Astrocyte of the spinal cord (primary cell): ENCODE measurements at regions not wholly inside any gene's neighbourhood (a gene's known extent, or its start where the extent isn't known, plus 50 kb on each side); places are given as distances from the start of the nearest gene placed in this dataset.

ENCODE experiments used
- DNase-seq: peaks from one replicate; pipeline ENCODE4 v3.0.0; 2011; ENCODE audit warnings: low read depth, low spot score
- H3K4me3 ChIP-seq: 2 replicates; pipeline ENCODE4 v1.5.1; 2011; ENCODE audit warnings: low read depth, mild to moderate bottlenecking, low read length, moderate library complexity
- in situ Hi-C: cut with HindIII; loops from 2 replicates; pipeline ENCODE4 v1.10.0; 2017; ENCODE audit warnings: low sequenced_read_pairs
- TF ChIP-seq, protein P1 (sequence below): IDR thresholded peaks from 2 replicates; pipeline ENCODE4 v1.5.1; 2012; ENCODE audit warnings: low read depth, mild to moderate bottlenecking, low read length, inconsistent platforms

- in situ Hi-C loops: no loop called here
- no peak for DNase-seq
- no peak overlapping the region for H3K4me3 ChIP-seq
- TF ChIP-seq, protein P1, sequence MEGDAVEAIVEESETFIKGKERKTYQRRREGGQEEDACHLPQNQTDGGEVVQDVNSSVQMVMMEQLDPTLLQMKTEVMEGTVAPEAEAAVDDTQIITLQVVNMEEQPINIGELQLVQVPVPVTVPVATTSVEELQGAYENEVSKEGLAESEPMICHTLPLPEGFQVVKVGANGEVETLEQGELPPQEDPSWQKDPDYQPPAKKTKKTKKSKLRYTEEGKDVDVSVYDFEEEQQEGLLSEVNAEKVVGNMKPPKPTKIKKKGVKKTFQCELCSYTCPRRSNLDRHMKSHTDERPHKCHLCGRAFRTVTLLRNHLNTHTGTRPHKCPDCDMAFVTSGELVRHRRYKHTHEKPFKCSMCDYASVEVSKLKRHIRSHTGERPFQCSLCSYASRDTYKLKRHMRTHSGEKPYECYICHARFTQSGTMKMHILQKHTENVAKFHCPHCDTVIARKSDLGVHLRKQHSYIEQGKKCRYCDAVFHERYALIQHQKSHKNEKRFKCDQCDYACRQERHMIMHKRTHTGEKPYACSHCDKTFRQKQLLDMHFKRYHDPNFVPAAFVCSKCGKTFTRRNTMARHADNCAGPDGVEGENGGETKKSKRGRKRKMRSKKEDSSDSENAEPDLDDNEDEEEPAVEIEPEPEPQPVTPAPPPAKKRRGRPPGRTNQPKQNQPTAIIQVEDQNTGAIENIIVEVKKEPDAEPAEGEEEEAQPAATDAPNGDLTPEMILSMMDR: peak; percentile 18
Observed at GRCh38 chr7:106978425-106979420, 65.8 kb upstream of the PRKAR2B start.

GRCh38 chr7:106979551-106980357 lies 64.8 kb upstream of the PRKAR2B start:
- TF ChIP-seq, protein P1: no peak
- in situ Hi-C loops: no loop called here
- no peak for DNase-seq
- H3K4me3 ChIP-seq: no peak overlapping the region

DNA sequence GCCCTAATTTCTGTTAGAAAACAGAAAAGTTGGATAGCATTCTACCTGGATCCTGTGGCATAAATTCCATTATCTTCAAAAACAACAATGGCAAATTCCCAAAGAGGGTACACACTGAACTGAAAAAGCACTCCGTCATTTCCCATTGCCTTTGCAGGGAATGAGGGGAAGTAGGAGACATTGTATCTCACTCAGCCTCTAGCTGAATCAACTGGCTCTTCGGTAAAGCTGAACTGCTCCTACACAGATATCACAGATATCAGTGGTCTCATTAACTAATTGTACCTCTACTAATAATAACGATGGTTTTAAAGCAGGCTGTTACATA lies 64.2 kb upstream of the PRKAR2B start:
- in situ Hi-C loops: no loop called here
- TF ChIP-seq, protein P1: no peak
- no peak for DNase-seq
- no peak overlapping the region for H3K4me3 ChIP-seq

DNA sequence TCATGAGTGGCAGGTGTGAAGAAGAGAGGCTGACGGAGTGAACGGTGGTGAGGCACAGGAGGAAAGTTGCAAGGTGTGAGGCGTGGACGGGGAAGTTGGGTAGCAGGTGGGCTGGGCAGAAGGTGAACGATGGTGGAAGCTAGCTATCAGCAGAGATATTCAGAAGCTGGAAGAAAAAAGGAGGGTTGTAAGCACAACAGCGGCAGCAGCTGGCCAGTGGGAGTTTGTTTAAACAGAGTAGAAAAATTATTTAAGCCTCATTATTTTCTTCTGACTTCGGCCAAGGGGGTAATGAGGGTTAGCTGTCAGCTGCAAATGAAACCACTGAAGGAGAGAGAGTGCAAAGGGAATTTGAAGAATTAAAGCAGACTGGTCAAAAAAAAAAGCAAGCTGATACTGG lies 62.1 kb upstream of the PRKAR2B start:
- no peak for DNase-seq
- H3K4me3 ChIP-seq: no peak overlapping the region
- in situ Hi-C loops: no loop called here
- TF ChIP-seq, protein P1: no peak

DNA sequence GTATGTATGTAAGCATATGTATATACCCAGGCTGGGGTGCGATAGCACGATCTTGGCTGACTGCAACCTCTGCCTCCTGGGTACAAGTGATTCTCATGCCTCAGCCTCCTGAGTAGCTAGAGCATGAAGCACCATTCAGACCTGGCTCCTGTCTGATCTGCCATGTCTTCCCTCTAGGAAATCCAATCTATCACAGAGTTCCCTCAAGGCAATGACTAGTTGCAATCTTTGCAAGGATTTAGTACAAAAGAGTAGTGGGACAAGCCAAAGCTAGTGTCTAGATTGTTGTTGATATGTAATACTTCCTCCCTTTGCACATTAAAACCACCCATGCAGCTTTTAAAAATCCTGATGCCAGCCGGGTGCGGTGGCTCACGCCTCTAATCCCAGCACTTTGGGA lies 60.5 kb upstream of the PRKAR2B start:
- TF ChIP-seq, protein P1: no peak
- no peak overlapping the region for H3K4me3 ChIP-seq
- no peak for DNase-seq
- in situ Hi-C loops: no loop called here

GRCh38 chr7:106986450-106986977 lies 58.0 kb upstream of the PRKAR2B start:
- no peak for DNase-seq
- TF ChIP-seq, protein P1: no peak
- no peak overlapping the region for H3K4me3 ChIP-seq
- in situ Hi-C loops: no loop called here
